Calu3 (cell line): ENCODE measurements at regions not wholly inside any gene's neighbourhood (a gene's known extent, or its start where the extent isn't known, plus 50 kb on each side); places are given as distances from the start of the nearest gene placed in this dataset.

Experiments used
- BruUV-seq: library from RNA; stranded (reverse); fragments of 400-500 nt; replicated peaks from 2 replicates; lab custom pipeline; 2021; lab: Mats Ljungman, UMichigan
- CTCF ChIA-PET: fragments of 300-600 bp; sonication (Branson Sonifier 250); formaldehyde crosslinking; loops from one replicate; lab custom pipeline; 2022; ENCODE audit warnings: antibody characterized with exemption; lab: Charles Lee
- DNase-seq: peaks from one replicate; pipeline ENCODE4 v3.0.0; 2022
- H3K27ac Mint-ChIP-seq: one replicate; pipeline ENCODE4 v1.8.0; 2022; ENCODE audit warnings: mixed read lengths; ENCODE audit not compliant: unreplicated experiment
- H3K27me3 Mint-ChIP-seq: one replicate; pipeline ENCODE4 v1.8.0; 2022; ENCODE audit warnings: mixed read lengths; ENCODE audit not compliant: unreplicated experiment
- H3K36me3 Mint-ChIP-seq: one replicate; pipeline ENCODE4 v1.8.0; 2022; ENCODE audit warnings: mild to moderate bottlenecking, moderate library complexity, mixed read lengths; ENCODE audit not compliant: insufficient read depth, unreplicated experiment
- H3K4me1 Mint-ChIP-seq: one replicate; pipeline ENCODE4 v1.8.0; 2022; ENCODE audit warnings: mild to moderate bottlenecking, low read depth, mixed read lengths; ENCODE audit not compliant: unreplicated experiment
- H3K4me3 Mint-ChIP-seq: one replicate; pipeline ENCODE4 v1.8.0; 2022; ENCODE audit warnings: mild to moderate bottlenecking, low read depth, moderate library complexity, mixed read lengths; ENCODE audit not compliant: unreplicated experiment
- H3K9me3 Mint-ChIP-seq: one replicate; pipeline ENCODE4 v1.8.0; 2022; ENCODE audit warnings: low read depth, mixed read lengths; ENCODE audit not compliant: unreplicated experiment
- intact Hi-C: fragments of 100-400 bp; cut with micrococcal nuclease; formaldehyde crosslinking; loops from one replicate; pipeline ENCODE4 v1.10.0; 2022; ENCODE audit not compliant: unreplicated experiment
- TF ChIP-seq, protein P1 (sequence below): fragments of 200-600 bp; IDR thresholded peaks from one replicate; pipeline ENCODE4 v1.8.0; 2022; ENCODE audit warnings: antibody characterized with exemption; ENCODE audit not compliant: unreplicated experiment

DNA sequence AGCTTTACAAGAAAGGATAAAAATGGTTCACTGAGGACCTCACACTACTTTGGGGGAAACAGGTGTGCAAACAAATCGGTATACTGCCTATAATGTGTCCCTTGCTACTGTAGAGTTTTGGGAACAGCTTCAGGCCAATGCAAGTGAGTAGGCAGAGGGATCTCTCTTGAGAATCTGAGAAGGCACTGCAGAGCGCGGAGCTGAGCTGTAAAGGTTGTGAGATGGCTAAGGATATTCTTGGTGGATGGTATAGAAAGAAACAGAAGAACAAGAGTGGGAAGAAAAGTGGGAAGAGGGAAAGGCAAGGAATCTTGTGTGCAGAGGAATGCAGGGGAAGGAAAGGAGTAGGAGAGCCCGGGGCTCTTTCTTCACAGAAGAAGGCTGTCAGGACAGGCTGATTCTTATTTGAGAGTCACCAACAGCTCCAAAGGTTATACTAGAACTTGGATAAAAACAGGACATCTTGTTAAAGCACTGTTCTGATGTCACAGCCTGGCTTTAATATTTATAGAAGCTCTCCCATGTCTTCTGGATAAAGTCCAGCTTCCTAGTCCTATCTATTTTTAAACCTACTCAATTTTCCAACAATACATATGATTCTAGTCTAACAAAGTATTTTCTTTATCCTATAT lies 985.6 kb upstream of the HS3ST1 start:
- BruUV-seq, result no TSS peak
- TF ChIP-seq, protein P1, sequence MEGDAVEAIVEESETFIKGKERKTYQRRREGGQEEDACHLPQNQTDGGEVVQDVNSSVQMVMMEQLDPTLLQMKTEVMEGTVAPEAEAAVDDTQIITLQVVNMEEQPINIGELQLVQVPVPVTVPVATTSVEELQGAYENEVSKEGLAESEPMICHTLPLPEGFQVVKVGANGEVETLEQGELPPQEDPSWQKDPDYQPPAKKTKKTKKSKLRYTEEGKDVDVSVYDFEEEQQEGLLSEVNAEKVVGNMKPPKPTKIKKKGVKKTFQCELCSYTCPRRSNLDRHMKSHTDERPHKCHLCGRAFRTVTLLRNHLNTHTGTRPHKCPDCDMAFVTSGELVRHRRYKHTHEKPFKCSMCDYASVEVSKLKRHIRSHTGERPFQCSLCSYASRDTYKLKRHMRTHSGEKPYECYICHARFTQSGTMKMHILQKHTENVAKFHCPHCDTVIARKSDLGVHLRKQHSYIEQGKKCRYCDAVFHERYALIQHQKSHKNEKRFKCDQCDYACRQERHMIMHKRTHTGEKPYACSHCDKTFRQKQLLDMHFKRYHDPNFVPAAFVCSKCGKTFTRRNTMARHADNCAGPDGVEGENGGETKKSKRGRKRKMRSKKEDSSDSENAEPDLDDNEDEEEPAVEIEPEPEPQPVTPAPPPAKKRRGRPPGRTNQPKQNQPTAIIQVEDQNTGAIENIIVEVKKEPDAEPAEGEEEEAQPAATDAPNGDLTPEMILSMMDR, result no peak
- Mint-ChIP-seq H3K4me1 (no peaks in the 10 kb centered on the region), H3K27ac (no peak overlapping the region), H3K4me3 (no peak overlapping the region), H3K9me3 (no peaks in the 10 kb centered on the region), H3K36me3 (no peaks in the 10 kb centered on the region), H3K27me3 (no peaks in the 10 kb centered on the region)
- intact Hi-C loops, result loop anchor here (5.0 kb wide), 1 partner anchor 647 kb away; no protein-coding TSS in a partner anchor
- CTCF ChIA-PET, result no interaction called here
- DNase-seq, result no peak

GRCh38 chr4:12411072-12411471 lies 982.4 kb upstream of the HS3ST1 start:
- Mint-ChIP-seq H3K36me3 (no peaks in the 10 kb centered on the region), H3K27me3 (no peaks in the 10 kb centered on the region), H3K4me1 (no peaks in the 10 kb centered on the region), H3K9me3 (no peaks in the 10 kb centered on the region), H3K27ac (no peak overlapping the region), H3K4me3 (no peak overlapping the region)
- BruUV-seq, result no TSS peak
- TF ChIP-seq, protein P1, result no peak
- CTCF ChIA-PET, result no interaction called here
- intact Hi-C loops, result loop anchor here (5.0 kb wide), 1 partner anchor 644 kb away; no protein-coding TSS in a partner anchor
- DNase-seq, result no peak

GRCh38 chr4:12409507-12410190 lies 981.0 kb upstream of the HS3ST1 start:
- no TSS peak for BruUV-seq
- CTCF ChIA-PET, result interaction anchor here (0.8 kb wide), 1 partner anchor 29 kb away, joined by 3 read pairs; no protein-coding TSS in a partner anchor
- H3K4me1 Mint-ChIP-seq, result no peaks in the 10 kb centered on the region
- DNase-seq, result no peak
- H3K36me3 Mint-ChIP-seq, result no peaks in the 10 kb centered on the region
- TF ChIP-seq, protein P1, result no peak
- no peak overlapping the region for H3K4me3 Mint-ChIP-seq
- no peaks in the 10 kb centered on the region for H3K9me3 Mint-ChIP-seq
- no peaks in the 10 kb centered on the region for H3K27me3 Mint-ChIP-seq
- no peak overlapping the region for H3K27ac Mint-ChIP-seq
- intact Hi-C loops, result loop anchor here (5.0 kb wide), 1 partner anchor 642 kb away; no protein-coding TSS in a partner anchor

DNA sequence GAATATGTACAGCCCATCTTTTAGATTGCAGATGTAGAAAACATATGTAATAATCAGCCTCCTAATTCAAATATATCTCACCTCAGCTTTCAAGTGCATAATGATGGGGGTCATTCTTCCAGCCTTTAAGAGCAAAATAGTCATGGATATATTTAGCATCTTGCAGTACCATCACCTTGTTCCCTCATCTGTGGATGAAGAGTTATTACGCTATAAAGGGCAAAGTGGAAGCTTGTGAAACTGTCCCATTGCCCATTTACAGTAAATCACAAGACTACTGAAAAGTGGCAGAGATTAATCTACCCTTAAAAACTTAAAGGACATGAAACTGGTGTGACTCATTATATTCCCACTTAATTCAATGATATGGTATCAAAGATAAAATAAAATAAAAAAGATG lies 979.7 kb upstream of the HS3ST1 start:
- Mint-ChIP-seq H3K27me3 (no peaks in the 10 kb centered on the region), H3K9me3 (peaks cover 2% of the 10 kb centered on the region), H3K27ac (no peak overlapping the region), H3K4me3 (no peak overlapping the region), H3K4me1 (no peaks in the 10 kb centered on the region), H3K36me3 (no peaks in the 10 kb centered on the region)
- intact Hi-C loops, result no loop called here
- BruUV-seq, result no TSS peak
- TF ChIP-seq, protein P1, result no peak
- DNase-seq, result no peak
- CTCF ChIA-PET, result no interaction called here
